GM21737 (cell line): ENCODE measurements at regions not wholly inside any gene's neighbourhood (a gene's known extent, or its start where the extent isn't known, plus 50 kb on each side); places are given as distances from the start of the nearest gene placed in this dataset.
"Not testable (repeated sequence)": the region's sequence is repeated elsewhere in the genome, so short reads cannot be mapped to it uniquely, and the experiment has no call there.

Experiments
- ATAC-seq: cut with Tn5 transposase; IDR thresholded peaks from one replicate; pipeline ENCODE4 v1.9.1; 2021; ENCODE audit warnings: mild to moderate bottlenecking, moderate library complexity; ENCODE audit not compliant: unreplicated experiment

DNA sequence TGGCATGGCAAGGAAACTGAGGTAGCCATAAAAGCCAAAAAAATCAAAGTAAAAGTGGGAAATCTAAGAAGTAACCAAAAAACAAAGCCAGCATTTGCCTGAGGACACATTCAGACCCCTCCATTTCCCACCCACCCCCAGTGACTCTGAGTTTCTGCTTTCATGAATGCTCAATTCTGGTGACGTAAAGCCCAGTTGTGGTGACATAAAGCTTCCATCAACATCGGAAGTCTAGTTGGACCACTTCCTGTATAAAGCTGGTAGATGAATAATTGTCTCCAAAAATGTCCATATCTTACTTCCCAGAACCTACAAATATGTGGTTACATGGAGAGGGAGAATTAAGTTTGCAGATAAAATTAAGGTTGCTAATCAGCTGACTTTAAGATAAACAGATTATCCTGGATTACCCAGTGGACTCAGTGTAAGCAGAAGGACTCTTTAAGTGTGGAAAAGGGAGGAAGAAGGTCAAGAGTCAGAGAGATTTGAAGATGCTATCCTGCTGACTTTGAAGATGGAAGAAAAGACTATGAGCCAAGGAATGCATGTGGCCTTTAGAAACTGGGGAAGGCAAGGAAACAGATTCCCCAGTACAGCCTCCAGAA is 62.0 kb upstream of the ST3GAL6 start:
- ATAC-seq: no peak

GRCh38 chr3:98702166-98702565 is 61.0 kb upstream of the ST3GAL6 start:
- ATAC-seq: no peak

DNA sequence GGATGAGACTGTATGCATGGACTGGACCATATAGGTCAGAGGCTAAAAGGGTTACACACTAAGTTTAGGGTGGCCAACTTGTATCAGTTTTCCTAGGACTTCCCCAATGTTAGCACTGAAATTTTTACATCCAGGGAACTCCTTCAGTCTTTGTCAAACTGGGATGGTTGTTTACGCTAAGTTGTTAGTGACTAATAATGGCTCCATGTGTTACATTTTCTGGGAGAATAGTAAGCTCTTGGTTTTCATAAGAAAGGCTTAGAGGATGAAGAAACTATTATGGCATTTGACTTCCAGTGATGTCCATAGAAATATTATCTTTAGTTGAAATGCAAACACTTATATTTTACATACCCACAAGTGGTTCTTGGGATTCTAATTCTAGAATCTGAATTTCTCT is 57.9 kb upstream of the ST3GAL6 start:
- no peak for ATAC-seq

- ATAC-seq: no peak
Observed at GRCh38 chr3:98705694-98706093, 57.4 kb upstream of the ST3GAL6 start.

GRCh38 chr3:98708681-98709080 is 54.5 kb upstream of the ST3GAL6 start:
- not testable (repeated sequence) for ATAC-seq

DNA sequence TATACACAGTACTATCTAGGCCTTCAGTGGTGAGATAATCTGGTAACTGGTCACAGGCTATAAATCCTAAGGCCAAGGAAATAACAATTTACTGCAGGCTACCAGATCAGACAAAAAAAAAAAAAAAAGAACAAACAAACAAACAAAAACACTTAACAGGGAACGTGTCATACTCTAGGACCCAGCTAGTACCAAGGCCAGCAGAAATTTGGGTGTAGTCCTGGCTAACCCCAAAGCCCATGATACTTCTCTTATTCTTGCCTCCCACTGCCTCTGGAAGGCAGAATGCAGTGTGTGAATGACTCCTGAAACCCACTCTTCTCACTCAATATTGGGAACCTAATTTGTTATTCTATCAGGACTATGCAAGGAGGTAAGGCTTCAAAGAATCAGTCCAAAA is 53.7 kb upstream of the ST3GAL6 start:
- ATAC-seq: no peak

- no peak for ATAC-seq
Observed at GRCh38 chr3:98710067-98710659, 53.0 kb upstream of the ST3GAL6 start.

- no peak for ATAC-seq
Observed at GRCh38 chr3:98711426-98711825, 51.7 kb upstream of the ST3GAL6 start.

DNA sequence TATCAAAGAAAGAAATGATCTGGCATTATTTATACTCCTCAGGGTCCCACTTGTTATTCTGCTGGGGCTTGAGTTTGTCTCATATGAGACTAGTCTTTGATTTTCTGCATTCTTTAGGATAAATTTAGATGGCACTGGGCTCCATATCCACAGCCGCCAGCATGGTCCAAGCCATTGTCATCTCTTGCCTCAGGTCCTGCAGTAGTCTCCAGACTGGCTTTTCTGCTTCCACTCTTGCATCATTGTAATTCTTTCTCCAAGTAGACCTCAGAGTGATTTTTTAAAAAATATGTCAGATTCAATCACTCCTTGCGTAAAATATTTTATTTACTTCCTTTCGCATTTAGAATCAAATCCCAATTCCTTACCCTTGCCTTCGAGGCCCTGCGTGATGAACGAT is 50.4 kb upstream of the ST3GAL6 start:
- ATAC-seq: no peak

- not testable (repeated sequence) for ATAC-seq
Observed at GRCh38 chr3:98713332-98713731, 49.8 kb upstream of the ST3GAL6 start.
